PC-9 (cell line): ENCODE measurements at regions not wholly inside any gene's neighbourhood (a gene's known extent, or its start where the extent isn't known, plus 50 kb on each side); places are given as distances from the start of the nearest gene placed in this dataset.

ENCODE experiments used
- EZH2 ChIP-seq: fragments of 200-600 bp; sonication (generic); IDR thresholded peaks from 2 replicates; pipeline ENCODE4 v1.8.0; 2017; ENCODE audit warnings: antibody characterized with exemption, low read depth
- TF ChIP-seq, protein P1 (sequence below): fragments of 200-600 bp; sonication (generic); conservative IDR thresholded peaks from 2 replicates; pipeline ENCODE4 v1.6.1; 2017; ENCODE audit warnings: mixed run types, antibody characterized with exemption, mild to moderate bottlenecking, moderate library complexity

DNA sequence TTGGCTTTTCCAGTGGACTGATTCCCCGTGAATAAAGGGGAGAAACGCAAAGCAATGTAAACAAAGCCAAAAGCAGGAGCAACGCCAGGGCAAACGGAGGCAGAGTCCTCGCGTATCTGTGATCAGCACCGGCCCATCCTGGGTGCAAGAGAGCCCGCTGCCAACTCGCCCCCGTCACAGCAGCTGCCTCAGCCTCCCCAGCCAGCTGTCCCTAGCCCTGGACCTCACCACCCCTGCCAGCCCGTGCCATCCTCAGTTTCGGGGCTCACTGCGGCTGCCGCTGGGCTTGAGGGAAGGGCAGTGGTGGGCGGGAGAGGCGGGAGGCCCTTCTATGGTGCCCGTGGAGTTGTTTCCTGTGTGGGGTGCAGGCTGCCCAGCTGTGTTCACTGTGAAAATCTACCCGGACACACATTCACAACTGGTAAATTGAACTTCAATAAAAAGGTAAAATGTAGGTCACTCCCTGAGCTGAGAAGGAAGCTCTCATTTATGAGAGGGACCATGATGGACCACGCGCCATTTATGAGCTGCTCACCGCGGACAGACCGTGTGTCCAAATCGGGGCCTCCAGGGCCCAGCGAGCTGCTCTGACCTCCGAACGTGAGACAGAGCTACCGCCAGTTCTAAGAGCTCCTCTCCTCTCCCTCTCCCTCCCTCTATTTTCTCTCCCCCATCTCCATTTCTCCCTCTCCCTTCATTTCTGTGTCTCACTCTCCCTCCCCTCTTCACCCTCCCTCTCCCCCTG lies 330.5 kb upstream of the SFSWAP start:
- TF ChIP-seq EZH2: peak; percentile 69; the same call in 1 of the 2 replicates
- TF ChIP-seq, protein P1, sequence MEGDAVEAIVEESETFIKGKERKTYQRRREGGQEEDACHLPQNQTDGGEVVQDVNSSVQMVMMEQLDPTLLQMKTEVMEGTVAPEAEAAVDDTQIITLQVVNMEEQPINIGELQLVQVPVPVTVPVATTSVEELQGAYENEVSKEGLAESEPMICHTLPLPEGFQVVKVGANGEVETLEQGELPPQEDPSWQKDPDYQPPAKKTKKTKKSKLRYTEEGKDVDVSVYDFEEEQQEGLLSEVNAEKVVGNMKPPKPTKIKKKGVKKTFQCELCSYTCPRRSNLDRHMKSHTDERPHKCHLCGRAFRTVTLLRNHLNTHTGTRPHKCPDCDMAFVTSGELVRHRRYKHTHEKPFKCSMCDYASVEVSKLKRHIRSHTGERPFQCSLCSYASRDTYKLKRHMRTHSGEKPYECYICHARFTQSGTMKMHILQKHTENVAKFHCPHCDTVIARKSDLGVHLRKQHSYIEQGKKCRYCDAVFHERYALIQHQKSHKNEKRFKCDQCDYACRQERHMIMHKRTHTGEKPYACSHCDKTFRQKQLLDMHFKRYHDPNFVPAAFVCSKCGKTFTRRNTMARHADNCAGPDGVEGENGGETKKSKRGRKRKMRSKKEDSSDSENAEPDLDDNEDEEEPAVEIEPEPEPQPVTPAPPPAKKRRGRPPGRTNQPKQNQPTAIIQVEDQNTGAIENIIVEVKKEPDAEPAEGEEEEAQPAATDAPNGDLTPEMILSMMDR: no peak
